Muscle layer of colon (tissue), 2 donors: ENCODE measurements at regions not wholly inside any gene's neighbourhood (a gene's known extent, or its start where the extent isn't known, plus 50 kb on each side); places are given as distances from the start of the nearest gene placed in this dataset.
"Not testable (repeated sequence)": the region's sequence is repeated elsewhere in the genome, so short reads cannot be mapped to it uniquely, and the experiment has no call there.

ENCODE experiments used
- H3K27ac ChIP-seq: one replicate; pipeline ENCODE4 v1.7.0; 2013; ENCODE audit warnings: low read depth, mild to moderate bottlenecking, low read length, moderate library complexity
- H3K27me3 ChIP-seq, 2 donors: one replicate each; pipeline ENCODE4 v1.7.0; 2013; ENCODE audit warnings: low read length in 2 of 2, mild to moderate bottlenecking in 2 of 2; ENCODE audit not compliant: insufficient read depth in 2 of 2, control insufficient read depth in 1 of 2
- H3K36me3 ChIP-seq: one replicate; pipeline ENCODE4 v1.7.0; 2013; ENCODE audit warnings: mild to moderate bottlenecking, low read length; ENCODE audit not compliant: insufficient read depth
- H3K4me1 ChIP-seq: one replicate; pipeline ENCODE4 v1.7.0; 2013; ENCODE audit warnings: mild to moderate bottlenecking, low read length; ENCODE audit not compliant: insufficient read depth
- H3K4me3 ChIP-seq, 2 donors: one replicate each; pipeline ENCODE4 v1.7.0; 2013; ENCODE audit warnings: low read length in 2 of 2, low read depth in 1 of 2, mild to moderate bottlenecking in 1 of 2, moderate library complexity in 1 of 2
- H3K9ac ChIP-seq: one replicate; pipeline ENCODE4 v1.7.0; 2013; ENCODE audit warnings: low read length
- H3K9me3 ChIP-seq: one replicate; pipeline ENCODE4 v1.7.0; 2013; ENCODE audit warnings: mild to moderate bottlenecking, low read length
- donor health status: abdominal sarcoma.
- donor health status: Adenocarcinoma of cecum.

DNA sequence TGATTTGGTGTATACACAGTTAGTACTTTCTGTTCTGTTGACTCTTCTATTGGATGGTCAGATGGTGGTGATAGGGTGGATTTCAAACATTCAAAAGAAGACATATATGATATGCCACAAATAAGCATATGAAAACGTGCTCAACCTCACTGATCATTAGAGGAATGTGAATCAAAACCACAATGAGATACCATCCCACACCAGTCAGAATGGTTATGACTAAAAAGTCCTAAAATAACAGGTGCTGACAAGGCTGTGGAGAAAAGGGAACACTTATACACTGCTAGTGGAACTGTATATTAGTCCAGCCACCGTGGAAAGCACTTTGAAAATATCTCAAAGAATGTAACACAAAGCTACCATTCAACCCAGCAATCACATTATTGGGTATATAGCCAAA is 425.5 kb downstream of the C12orf50 start:
- Histone ChIP-seq H3K27me3 (no peaks in the 10 kb centered on the region), H3K4me1 (no peaks in the 10 kb centered on the region), H3K36me3 (no peaks in the 10 kb centered on the region), H3K9ac (no peak overlapping the region), H3K9me3 (no peaks in the 10 kb centered on the region), H3K27ac (no peak overlapping the region), H3K4me3 (no peak overlapping the region)

DNA sequence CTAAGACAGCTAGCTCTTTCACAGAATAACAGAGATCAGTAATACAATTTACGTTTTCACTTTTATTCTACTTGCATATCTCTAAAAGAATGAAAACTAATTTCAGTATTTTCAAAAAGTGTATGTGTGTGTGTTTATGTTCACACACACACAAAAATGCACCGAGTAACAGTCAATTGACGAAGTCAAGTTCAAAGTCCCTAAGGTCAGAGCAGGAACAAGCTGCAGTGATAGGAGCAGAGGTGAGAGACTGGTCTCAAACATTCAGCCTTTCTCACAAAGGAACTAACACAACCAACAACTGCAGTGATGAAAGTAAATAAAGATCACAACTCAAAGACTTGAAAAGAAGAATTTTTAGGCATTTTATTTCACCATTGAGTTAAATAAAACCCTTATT is 429.7 kb downstream of the C12orf50 start:
- H3K27ac ChIP-seq: no peak overlapping the region
- H3K4me1 ChIP-seq: no peaks in the 10 kb centered on the region
- no peak overlapping the region for H3K4me3 ChIP-seq

DNA sequence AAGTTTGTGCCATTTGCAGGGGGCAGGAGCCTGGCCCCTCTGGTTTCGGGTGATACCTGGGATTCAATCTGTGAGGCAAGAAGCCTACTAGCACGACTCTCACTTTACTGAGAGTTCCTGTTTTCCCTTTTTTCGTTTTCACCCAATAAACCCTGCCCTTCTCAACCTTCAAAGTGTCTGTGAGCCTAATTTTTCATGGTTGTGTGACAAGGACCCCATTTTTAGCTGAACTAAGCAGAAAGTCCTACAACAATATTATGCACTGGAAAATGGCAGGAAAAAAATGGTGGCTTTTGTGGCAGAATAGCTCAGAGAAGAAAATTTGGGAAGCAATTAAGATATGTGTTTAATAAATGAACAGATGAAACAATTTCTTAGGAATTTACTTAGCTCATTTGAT is 432.1 kb downstream of the C12orf50 start:
- Histone ChIP-seq H3K9ac (no peak overlapping the region), H3K27me3 (no peaks in the 10 kb centered on the region), H3K4me1 (no peaks in the 10 kb centered on the region), H3K36me3 (no peaks in the 10 kb centered on the region), H3K27ac (no peak overlapping the region), H3K9me3 (no peaks in the 10 kb centered on the region), H3K4me3 (no peak overlapping the region)

More for the DNA sequence above, 429.7 kb downstream of the C12orf50 start:
- H3K36me3 ChIP-seq: no peaks in the 10 kb centered on the region
- H3K27me3 ChIP-seq: no peaks in the 10 kb centered on the region
- no peaks in the 10 kb centered on the region for H3K9me3 ChIP-seq
- no peak overlapping the region for H3K9ac ChIP-seq

DNA sequence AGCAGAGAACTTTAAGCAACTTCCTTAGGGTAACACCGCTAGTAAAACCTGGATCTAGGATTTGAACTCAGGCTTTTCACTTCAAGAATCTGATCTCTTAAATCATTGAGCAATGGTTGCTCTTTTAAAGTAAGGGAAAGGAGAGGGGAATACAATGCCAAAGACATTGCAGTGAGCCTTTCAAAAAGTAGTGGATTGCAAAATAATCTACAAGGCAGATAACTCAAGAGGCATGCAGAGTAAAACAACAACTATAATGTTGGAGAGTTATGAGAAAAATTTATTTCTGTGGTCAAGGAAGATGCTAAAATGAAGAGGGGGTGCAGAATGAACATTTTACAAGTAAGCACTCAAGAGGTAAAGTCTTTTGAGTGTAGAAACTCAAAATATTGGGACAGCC is 432.6 kb downstream of the C12orf50 start:
- H3K36me3 ChIP-seq: no peaks in the 10 kb centered on the region
- H3K27me3 ChIP-seq: no peaks in the 10 kb centered on the region
- no peak overlapping the region for H3K4me3 ChIP-seq
- H3K9ac ChIP-seq: no peak overlapping the region
- no peaks in the 10 kb centered on the region for H3K9me3 ChIP-seq
- H3K27ac ChIP-seq: no peak overlapping the region
- H3K4me1 ChIP-seq: no peaks in the 10 kb centered on the region

DNA sequence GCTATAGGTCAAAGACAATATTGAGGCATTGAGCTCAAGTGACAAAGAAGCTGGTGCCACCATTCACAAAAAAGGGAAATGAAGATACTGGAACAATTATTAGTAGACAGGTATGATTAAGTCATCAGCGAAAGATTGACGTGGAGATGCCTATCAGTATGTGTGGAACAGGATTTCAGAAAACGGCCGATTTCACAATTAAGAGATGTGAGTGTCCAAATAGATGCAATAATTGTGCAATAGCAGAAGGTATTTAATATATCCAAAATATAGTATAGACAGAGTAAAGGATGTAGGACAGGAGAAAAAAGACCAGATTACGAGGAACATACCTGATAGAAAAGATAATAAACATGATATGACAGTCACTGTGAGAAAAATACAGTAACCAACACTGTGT is 433.1 kb downstream of the C12orf50 start:
- H3K27ac ChIP-seq: no peak overlapping the region

DNA sequence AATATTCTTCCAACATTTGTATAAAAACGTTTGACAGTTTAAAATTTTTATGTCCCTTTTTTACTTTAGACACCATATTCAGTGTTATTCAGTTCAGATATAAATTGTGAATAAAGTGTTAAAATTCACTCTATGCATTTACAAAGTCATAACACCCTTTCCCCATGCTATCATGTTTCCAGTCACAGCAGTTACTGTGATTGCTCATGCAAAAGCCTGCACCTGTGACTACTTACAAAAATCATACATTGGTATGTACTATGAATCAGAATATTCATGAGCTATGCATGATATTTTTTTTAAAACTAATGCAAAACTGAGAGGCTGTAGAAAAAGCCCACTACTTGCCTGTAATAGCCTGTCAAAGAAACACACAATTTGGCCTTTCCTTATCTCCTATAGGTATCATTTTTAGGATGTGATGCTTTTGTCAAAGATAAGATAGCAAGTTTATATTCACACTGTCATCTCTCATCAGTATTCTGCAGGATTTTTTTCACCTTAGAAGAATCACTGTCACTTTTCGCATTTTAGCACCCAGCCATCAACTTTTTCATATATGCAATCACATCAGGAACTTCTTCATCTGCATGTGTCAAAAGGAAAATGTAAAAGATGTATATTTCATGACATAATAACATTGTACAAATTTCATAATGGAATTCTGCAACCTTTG is 443.2 kb downstream of the C12orf50 start:
- Histone ChIP-seq H3K36me3 (no peaks in the 10 kb centered on the region), H3K9me3 (no peaks in the 10 kb centered on the region), H3K9ac (no peak overlapping the region), H3K4me1 (no peaks in the 10 kb centered on the region), H3K27me3 (no peaks in the 10 kb centered on the region), H3K4me3 (no peak overlapping the region), H3K27ac (no peak overlapping the region)

More for the DNA sequence above, 433.1 kb downstream of the C12orf50 start:
- Histone ChIP-seq H3K9ac (no peak overlapping the region), H3K36me3 (no peaks in the 10 kb centered on the region), H3K4me1 (no peaks in the 10 kb centered on the region), H3K4me3 (no peak overlapping the region), H3K27me3 (no peaks in the 10 kb centered on the region), H3K9me3 (no peaks in the 10 kb centered on the region)

DNA sequence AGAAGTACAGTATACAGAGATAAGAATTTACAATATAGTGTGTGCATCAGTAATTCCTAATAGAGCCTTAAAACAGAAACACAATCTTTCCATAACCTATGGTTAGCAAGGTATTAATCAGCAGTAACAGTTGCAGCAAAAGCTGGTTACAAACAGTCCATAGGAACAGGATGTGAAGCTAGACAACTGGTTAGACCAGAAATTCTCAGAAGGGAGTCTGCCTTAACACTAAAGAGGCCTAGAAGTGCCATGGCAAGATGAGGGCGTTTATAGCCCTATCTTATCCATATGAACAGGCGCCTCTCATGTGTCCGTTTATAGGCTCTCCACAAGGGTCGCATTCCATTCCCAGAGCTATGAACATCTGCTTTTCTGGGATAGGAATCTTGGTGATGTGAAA is 450.1 kb downstream of the C12orf50 start:
- not testable (repeated sequence) for H3K27ac ChIP-seq, H3K9me3 ChIP-seq, H3K36me3 ChIP-seq, H3K4me3 ChIP-seq, H3K27me3 ChIP-seq, H3K4me1 ChIP-seq, H3K9ac ChIP-seq

DNA sequence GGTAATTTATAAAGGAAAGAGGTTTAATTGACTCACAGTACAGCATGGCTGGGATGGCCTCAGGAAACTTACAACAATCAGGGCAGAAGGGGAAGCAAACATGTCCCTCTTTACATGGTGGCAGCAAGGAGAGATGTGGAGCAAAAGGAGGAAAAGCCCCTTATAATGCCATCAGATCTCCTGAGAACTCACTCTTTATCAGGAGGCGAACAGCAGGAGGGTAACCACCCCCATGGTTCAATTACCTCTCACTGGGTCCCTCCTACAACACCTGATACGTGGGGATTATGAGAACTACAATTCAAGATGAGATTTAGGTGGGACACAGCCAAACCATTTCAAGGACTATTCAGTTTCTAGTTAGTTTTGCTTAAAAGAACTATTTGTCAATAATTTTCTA is 453.3 kb downstream of the C12orf50 start:
- Histone ChIP-seq H3K27ac (no peak overlapping the region), H3K27me3 (no peaks in the 10 kb centered on the region), H3K4me3 (no peak overlapping the region), H3K9me3 (no peaks in the 10 kb centered on the region), H3K36me3 (no peaks in the 10 kb centered on the region), H3K9ac (no peak overlapping the region), H3K4me1 (no peaks in the 10 kb centered on the region)

DNA sequence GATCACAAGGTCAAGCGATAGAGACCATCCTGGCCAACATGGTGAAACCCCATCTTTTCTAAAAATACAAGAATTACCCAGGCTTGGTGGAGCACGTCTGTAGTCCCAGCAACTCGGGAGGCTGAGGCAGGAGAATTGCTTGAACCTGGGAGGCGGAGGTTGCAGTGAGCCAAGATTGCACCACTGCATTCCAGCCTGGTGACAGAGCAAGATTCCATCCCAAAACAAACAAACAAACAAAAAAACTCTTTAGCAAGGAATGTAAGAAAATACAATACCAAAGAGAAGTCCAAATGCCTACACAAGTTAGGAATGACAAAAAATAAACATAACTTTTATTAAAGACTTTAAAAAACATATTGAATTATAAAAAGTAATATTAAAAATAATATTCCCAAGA is 462.3 kb downstream of the C12orf50 start:
- H3K27me3 ChIP-seq, H3K4me1 ChIP-seq, H3K27ac ChIP-seq, H3K9me3 ChIP-seq, H3K9ac ChIP-seq, H3K4me3 ChIP-seq, H3K36me3 ChIP-seq: not testable (repeated sequence)

DNA sequence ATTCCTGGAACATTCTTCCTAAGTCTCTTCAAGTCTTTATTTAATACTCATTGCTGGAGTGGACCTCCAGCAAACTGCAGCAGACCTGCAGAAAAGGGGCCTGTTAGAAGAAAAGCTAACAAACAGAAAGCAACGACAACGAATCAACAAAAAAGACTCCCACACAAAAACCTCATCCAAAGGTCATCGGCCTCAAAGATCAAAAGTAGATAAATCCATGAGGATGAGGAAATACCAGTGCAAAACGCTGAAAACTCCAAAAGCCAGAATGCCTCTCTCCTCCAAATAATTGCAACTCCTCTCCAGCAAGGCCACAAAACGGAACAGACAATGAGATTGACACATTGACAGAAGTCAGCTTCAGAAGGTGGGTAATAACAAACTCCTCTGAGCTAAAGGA is 472.2 kb downstream of the C12orf50 start:
- no peaks in the 10 kb centered on the region for H3K9me3 ChIP-seq
- no peaks in the 10 kb centered on the region for H3K4me1 ChIP-seq
- no peaks in the 10 kb centered on the region for H3K27me3 ChIP-seq

DNA sequence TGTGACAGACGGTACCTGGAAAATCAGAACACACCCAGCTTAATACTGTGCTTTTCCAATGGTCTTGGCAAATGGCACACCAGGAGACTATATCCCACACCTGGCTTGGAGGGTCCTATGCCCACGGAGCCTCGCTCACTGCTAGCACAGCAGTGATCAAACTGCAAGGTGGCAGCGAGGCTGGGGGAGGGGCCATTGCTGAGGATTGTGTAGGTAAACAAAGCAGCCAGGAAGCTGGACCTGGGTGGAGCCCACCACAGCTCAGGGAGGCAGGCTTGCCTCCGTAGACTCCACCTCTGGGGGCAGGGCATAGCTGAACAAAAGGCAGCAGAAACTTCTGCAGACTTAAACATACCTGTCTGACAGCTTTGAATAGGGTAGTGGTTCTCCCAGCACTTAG is 498.0 kb downstream of the C12orf50 start:
- not testable (repeated sequence) for H3K9me3 ChIP-seq, H3K4me3 ChIP-seq, H3K36me3 ChIP-seq, H3K27ac ChIP-seq, H3K27me3 ChIP-seq, H3K9ac ChIP-seq, H3K4me1 ChIP-seq

More for the DNA sequence above, 472.2 kb downstream of the C12orf50 start:
- H3K36me3 ChIP-seq: no peaks in the 10 kb centered on the region
- no peak overlapping the region for H3K9ac ChIP-seq
- no peak overlapping the region for H3K27ac ChIP-seq
- no peak overlapping the region for H3K4me3 ChIP-seq

DNA sequence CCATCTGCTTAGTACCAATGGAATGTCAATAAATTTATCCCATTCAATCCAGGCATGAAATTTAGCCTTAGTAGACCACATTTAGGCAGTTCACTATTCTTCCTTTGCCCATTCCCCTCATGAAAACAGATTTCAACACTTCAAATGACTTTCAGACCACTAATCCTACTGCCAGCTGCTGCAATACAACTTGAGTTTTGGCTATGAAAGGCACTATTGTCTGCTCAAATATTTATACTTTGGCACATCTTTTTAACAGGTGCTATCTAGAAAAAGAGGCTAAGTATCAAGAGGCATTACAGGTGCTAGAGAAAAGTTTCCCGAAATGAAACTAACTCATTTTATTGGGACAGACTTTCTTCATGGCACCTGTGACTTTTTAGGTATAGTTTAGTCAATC is 499.8 kb downstream of the C12orf50 start:
- H3K36me3 ChIP-seq: no peaks in the 10 kb centered on the region
- H3K27me3 ChIP-seq: no peaks in the 10 kb centered on the region
- no peak overlapping the region for H3K27ac ChIP-seq
- H3K4me3 ChIP-seq: no peak overlapping the region
- H3K4me1 ChIP-seq: no peaks in the 10 kb centered on the region
- no peak overlapping the region for H3K9ac ChIP-seq
- no peaks in the 10 kb centered on the region for H3K9me3 ChIP-seq
